Superior temporal gyrus (tissue), 1 donor: ENCODE measurements at regions not wholly inside any gene's neighbourhood (a gene's known extent, or its start where the extent isn't known, plus 50 kb on each side); places are given as distances from the start of the nearest gene placed in this dataset.

ENCODE experiments used
- DNase-seq: peaks from one replicate; pipeline ENCODE4 v3.0.0-alpha.2; 2016; ENCODE audit errors: extremely low spot score

DNA sequence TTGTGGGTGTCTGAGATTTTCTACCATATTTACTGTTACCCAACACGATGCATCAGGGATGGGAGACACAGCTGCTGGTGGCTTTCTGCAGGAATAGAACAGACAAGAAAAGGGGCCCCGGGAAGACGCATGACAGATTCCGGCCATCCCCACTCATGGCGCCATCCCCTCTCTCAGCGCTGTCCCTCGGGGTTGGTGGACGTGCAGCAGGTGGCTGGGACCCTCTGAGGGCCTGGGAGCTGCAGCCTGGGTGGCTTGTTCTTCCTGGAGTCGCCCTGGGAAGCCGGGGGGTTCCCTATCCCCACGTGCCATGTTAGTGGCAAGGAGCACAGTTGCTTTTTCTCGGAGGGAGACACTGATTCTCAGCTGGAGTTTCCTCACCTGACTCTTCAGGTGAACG lies 1123.3 kb downstream of the BRD1 start:
- no peak for DNase-seq

- DNase-seq: no peak
These were observed 1124.3 kb downstream of the BRD1 start for GRCh38 chr22:48703265-48703941.

DNA sequence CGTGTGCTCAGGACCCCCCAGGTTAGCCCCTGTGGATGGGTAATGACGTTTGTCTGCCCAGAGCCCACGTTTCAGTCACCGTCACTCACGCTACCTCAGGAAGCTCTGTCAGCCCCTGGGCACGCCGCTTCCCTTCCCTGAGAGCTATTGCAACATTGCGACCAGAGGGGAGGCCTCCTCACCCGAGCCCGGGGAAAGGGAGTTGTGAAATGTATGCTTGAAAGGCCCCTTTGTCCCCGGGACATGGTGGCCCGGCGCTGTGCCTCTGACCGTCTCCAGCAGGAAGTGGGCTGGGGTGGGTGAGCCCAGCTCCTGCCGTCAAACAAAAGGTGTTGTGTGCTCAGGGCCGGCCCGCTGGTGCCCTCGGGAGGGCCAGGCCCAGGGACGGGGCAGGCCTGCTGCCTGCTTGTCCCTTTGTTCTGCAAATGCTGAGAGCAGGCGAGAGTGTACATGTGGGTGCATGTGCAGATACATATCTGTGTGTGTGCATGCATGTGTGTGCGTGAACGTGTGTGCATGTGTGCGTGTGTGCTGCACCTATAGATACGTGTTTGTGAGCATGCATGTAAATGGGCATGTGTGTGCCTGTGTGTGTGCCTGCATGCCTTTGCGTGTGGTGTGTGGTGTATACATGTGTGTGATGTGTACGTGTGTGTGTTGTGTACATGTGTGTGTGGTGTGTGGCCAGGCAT lies 1125.0 kb downstream of the BRD1 start:
- DNase-seq: peak; percentile 88

DNA sequence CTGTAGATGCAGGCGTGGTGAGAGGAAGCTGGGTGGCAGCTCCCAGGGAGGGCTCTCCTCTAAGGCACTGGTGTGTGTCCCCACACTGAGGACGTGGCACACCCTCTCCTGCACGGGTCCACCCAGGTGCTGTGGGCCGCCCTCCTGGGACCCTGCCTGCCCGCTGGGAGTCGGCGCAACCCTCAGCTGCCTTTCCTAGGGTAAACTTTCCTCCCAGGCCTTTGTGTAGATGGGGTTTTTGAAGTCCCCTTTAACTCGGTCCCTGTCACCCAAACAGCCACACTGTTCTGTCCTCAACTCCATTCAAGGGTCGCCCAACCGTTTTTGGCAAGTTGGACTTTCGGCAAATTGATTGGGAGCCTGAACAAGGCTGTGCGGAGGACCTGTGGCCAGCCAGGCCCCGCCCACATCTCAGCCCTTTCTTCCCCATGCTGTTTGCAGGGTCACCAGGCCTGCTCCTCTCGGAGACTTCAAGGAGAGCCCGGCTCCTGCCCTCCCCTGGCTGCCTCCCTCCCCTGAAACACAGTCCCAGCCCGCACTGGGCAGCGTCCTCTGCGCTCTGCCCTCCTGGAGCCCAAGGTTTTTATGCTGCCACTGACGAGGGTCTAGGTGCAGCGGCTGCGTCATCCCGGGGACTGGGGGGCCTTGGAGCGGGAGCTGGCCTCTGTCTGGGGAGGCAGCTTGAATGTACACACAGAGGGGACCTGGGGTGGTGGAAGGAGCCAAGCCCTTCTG lies 1126.2 kb downstream of the BRD1 start:
- peak; percentile 10 for DNase-seq

DNA sequence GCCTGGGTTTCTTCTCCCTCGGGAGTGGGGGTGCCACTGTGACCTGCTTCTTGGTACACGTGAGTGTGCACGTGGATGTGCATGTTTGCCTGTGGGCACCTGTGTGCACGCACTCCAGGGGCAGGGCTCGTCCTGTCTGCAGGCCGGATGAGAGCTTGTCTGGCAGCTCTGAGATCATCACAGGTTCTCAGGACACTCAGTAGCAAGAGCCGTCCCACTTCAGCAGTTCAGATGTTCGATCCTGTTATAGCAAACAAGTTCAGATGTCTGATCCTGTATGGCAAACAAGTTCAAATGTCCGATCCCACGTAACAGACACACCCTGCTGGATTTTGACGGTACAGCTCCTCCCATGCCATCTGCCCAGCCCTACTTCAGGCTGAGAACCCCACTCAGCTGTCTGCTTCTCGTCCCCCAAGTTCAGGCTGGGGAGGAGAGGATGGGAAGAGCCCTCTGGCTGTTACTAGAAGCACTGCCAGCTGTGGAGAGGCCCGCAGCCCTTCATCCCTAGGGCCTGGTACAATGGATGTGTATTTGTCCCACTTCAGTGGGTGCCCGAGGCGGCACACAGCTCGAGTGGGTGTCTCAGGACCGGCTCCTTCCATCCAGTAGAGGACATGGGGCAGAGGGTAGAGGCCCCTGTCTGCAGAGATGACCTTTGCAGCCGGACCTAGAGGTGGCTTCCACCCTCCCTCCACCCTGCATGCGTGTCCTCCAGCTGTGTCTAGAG lies 1126.9 kb downstream of the BRD1 start:
- peak; percentile 77 for DNase-seq

DNA sequence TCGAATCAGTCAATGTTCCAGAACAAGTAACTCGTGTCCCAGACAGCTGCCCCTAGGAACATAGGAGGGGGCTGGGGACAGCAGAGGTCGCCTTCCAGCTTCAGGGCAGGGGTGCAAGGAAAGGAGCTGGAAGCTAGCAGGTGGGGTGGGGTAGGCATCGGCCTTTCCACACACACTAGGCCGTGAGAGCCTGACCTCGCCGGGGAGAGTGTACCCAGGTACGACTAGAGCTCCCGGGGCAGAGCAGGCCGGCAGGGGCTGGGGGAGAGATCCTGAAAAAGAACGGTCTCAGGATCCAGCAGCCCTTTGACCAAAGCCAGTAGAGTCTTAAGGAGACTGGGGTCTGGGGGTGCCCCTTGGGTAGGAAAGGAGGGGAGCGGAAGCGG lies 1127.5 kb downstream of the BRD1 start:
- no peak for DNase-seq

DNA sequence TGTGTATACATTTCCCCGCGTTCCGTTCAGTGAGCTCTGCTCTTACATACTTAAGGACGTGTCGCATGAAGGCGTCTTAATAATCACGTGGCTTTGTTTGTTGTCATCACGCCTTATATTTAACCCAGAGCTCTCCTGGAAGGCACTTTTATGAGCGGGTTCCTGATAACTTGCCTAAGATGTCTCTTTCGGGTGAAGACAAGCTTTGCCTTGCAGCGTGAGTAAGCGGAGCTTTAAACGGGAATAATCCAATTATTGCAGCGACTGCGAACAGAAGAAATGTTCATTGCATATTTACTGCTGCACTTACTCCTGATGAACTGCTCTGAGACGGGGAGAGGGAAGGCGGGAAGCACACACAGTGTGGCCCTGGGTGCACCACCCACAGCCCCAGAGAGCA lies 1128.2 kb downstream of the BRD1 start:
- DNase-seq: no peak

DNA sequence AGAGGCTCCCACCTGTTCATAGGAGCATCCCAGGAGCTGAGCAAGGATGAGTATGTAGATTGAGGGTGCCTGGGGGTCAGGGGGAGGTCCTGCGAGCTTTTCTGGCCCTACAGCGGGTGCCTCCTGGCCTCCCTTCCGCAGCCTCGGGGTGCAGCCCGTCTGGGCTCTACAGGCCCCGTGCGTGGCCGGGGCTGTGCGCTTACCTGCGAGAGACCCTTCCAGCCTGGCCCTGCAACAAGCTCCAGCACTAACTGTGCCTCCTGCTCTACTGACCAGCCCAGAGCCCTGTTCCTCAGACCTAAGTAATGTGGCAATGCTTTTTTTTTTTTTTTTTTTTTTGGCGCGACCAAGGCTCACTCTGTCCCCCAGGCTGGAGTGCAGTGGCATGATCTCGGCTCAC lies 1129.1 kb downstream of the BRD1 start:
- DNase-seq: no peak

- no peak for DNase-seq
These were observed 1129.9 kb downstream of the BRD1 start for GRCh38 chr22:48697694-48698276.

DNA sequence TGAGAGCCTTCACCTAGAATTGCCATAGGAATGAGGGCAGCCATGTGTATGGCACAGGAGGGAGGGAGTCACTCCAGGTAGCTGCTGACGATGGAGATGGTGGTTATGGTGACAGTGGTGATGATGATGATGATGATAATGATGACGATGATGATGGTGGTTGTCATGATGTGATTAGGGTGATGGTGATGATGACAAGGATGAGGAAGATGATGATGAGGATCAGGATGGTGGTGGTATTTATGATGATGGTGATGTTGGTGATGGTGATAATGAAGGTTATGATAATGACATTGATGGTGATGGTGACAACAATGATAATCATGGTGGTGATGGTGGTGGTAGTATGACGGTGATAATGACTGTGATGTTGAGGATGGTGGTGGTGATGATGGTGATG lies 1130.5 kb downstream of the BRD1 start:
- no peak for DNase-seq

GRCh38 chr22:48696371-48696770 lies 1131.3 kb downstream of the BRD1 start:
- no peak for DNase-seq

GRCh38 chr22:48695731-48696305 lies 1131.9 kb downstream of the BRD1 start:
- DNase-seq: no peak

- peak; percentile 31 for DNase-seq
These were observed 1132.4 kb downstream of the BRD1 start for GRCh38 chr22:48695251-48695650.

DNA sequence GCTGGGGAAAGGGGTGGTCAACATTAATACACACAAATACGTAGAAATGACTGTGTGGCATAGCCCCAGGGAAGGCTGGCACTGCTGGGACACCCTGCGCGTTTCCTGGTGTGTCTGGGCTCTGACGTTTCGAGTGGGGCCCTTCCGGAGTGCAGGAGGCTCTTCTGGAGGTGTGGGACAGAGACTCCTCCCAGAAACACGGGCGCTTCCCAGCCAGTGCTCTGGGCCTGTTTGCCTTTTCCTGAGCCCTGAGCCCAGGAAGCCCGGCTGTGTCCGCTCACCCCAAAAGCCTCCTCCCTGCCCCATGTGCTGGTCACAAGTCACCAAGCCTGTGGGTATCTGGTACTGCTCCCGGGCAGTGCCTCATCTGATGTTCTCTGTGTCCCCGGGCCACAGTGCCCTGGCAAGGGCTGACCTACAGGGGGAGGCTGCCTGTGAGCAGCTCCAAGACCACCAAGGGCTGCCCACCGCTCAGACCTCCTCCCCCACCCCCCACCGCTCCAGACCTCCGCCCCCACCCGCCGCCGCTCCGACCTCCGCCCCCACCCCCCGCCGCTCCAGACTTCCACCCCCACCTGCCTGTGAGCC lies 1133.3 kb downstream of the BRD1 start:
- no peak for DNase-seq

- no peak for DNase-seq
These were observed 1134.1 kb downstream of the BRD1 start for GRCh38 chr22:48693377-48694135.

DNA sequence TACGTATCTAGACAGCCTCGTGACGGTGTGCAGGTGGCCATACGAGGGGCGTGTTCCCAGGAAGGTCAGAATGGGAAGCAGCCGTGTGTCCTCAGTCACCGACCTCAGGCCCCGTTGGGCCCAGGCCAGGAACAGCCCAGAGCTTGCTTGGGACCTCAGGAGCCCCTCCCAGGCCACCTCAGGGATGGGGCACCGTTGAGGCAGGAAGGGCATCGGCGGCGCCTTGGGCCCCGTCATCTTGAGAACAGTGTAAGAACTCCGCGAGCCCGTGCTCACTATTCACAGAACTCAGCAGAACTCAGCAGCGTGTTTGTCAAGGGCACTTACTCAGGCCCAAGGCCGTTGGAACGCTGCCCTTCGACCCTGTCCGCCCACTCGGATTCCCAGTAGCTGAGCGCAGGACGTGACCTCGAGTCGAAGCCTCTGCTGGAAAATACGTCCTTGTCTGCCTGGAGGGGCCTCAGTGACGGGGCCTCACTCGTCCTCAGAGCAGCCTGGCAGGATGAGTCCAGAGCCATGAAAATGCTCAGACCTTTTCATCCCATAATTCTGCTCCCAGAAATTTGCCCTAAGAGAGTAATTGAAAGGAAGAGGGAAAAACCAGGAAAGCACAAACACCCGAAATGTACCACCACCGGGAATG lies 1134.8 kb downstream of the BRD1 start:
- no peak for DNase-seq

- DNase-seq: no peak
These were observed 1136.2 kb downstream of the BRD1 start for GRCh38 chr22:48691431-48691851.

- DNase-seq: no peak
These were observed 1136.9 kb downstream of the BRD1 start for GRCh38 chr22:48690583-48691317.

- DNase-seq: no peak
These were observed 1138.5 kb downstream of the BRD1 start for GRCh38 chr22:48689206-48689605.
